CD4-positive, alpha-beta T cell treated with Interleukin-6 for 4 hours (primary cell): ENCODE measurements at regions not wholly inside any gene's neighbourhood (a gene's known extent, or its start where the extent isn't known, plus 50 kb on each side); places are given as distances from the start of the nearest gene placed in this dataset.

Source experiments
- DNase-seq: peaks from one replicate; pipeline ENCODE4 v3.0.0-alpha.2; 2020; ENCODE audit warnings: mixed read lengths

- DNase-seq: no peak
Observed at GRCh38 chr15:81569286-81570080, 195.5 kb upstream of the TMC3 start.

- DNase-seq: no peak
Observed at GRCh38 chr15:81567924-81568323, 193.9 kb upstream of the TMC3 start.

- DNase-seq: no peak
Observed at GRCh38 chr15:81562986-81563385, 189.0 kb upstream of the TMC3 start.

DNA sequence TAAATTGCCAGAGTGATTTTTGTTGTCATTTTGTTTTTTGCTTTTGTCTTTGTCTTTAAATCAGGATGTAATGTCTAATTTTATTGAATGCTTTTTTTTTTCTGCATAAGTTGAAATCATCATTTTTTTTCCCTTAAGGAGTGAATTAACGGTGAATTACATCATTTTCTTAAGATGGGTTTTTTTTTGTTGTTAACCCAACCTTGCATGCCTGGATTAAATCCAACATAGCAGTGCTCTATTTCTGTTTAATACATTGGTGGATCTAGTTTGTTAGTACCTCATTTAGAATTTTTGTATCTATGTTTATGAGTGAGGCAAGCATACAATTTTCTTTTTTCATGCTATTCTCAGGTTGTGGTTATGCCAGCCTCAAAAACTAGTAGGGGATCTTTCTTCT is 186.4 kb upstream of the TMC3 start:
- no peak for DNase-seq

DNA sequence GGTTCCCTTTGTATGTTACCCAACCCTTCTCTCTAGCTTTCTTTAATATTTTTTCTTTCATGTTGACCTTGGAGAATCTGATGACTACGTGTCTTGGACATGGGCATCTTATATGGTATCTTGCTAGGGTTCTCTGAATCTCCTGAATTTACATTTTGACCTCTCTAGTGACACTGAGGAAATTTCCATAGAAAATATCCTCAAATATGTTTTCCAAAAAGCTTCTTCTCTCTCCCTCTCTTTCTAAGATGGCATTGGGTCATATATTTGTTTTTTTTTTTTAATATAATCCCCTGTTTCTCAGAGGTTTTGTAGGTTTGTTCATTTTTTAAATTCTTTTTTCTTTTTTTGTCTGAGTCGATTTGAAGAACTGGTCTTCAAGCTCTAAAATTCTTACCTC is 184.0 kb upstream of the TMC3 start:
- DNase-seq: no peak

GRCh38 chr15:81555346-81555745 is 181.3 kb upstream of the TMC3 start:
- no peak for DNase-seq

DNA sequence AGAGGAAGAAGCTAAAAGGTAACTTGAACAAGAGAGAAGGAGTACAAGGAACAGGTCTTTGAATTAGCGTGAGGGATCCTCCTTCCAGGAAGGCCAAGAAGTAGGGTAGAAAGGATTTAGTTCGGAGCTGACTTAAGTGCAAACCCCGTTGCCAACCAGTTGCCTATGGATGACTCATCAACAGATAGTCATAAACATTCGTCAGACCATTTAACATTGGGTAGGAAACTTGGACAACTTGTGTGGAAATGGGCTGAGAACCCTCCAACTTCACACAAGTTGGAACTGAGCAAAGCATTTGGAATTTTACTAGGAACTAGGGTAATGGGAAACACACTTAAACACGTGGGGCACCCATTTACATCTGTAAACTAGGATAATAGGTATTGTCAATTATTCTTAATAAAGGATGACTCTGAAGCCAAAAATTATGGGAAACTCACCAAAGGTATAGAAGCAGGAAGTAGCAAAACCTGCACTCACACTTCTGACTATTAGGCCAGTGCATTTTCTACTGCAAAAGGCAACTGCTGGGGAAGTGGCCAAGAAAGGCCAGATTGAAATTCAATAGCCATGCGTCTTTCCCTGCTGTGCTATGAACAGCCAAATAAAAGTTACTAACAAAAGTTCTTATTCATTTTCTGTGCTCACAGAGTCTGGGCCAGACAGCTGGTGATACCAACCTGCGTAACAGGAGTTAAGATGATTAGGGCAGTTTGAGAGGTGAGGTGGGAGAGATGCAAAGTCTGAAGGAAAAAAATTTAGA is 174.5 kb upstream of the TMC3 start:
- no peak for DNase-seq

GRCh38 chr15:81547521-81548132 is 173.6 kb upstream of the TMC3 start:
- no peak for DNase-seq

- no peak for DNase-seq
Observed at GRCh38 chr15:81544385-81544784, 170.4 kb upstream of the TMC3 start.

GRCh38 chr15:81540909-81541308 is 166.9 kb upstream of the TMC3 start:
- no peak for DNase-seq

GRCh38 chr15:81536356-81536755 is 162.3 kb upstream of the TMC3 start:
- no peak for DNase-seq

DNA sequence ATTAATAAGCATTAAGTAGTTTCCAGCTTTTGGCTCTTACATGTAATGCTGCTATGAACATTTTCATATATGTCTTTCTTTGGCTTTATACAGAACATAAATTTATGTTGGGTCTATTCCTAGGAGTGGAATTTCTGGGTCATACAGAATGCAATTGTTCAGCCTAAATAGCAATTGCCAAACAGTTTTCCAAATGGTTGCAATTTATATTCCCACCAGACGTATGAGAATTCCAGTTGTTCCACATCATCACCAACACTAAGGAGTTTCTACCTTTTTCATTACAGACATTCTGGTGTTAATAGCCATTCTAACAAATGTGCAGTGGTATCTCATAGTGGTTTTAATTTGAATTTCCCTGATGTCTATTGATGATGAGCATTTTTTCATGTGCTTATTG is 160.1 kb upstream of the TMC3 start:
- DNase-seq: no peak

DNA sequence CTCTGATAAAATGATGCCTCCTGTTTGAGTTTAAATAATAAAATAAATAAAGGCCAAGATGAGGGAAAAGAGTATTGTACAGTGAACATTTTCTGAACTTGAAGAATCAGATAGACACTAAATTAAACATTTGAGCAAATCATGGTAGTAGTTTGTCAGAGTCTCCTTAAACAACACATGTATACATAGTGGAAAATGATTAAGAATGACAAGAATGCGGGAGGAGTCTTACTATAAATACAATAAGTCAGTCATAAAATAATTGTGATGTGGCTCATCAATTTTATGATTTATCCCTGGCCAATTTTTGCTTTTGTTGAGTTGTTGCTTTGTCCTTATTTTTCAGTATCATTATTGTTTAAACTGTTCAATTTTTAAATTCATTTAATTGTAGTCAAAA is 158.0 kb upstream of the TMC3 start:
- DNase-seq: no peak

- DNase-seq: no peak
Observed at GRCh38 chr15:81531109-81531592, 157.1 kb upstream of the TMC3 start.

GRCh38 chr15:81530271-81530691 is 156.3 kb upstream of the TMC3 start:
- DNase-seq: no peak

DNA sequence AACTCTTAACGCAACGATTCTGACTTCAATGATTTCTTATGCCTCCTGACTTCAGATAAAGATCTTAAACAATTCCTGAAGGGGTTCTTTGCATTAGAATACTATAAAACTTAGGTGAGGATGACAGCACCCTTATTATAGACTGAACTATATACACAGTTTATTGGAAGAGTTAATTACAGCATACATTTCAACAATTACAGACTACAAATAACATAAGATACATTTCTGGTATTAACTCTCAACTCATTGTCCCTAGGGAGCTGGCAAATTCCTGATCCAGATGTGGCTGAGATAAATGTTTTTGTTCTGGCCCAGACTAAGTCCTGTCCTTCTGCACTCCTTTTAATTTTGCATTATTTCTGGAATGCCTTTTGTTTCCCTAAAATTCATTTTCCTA is 155.5 kb upstream of the TMC3 start:
- DNase-seq: no peak

GRCh38 chr15:81526029-81526428 is 152.0 kb upstream of the TMC3 start:
- DNase-seq: no peak

DNA sequence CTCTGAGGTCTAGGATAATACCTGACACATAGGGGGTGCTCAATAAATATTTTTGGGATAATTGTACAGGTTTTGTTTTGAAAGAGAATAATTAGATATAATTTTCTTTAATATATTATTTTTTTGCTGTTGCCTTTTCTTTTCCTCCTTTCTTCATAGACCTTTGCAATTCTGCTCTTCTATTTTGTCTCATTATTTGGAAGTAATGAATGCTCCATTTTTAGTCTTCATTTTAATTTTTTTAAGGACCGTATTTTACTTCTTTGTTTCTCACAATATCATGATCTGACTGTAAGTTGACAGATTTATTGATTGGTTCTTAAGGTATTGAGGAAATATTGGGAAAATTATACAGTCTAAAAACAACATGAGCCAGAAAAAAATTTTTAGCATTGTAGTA is 150.5 kb upstream of the TMC3 start:
- no peak for DNase-seq

- DNase-seq: no peak
Observed at GRCh38 chr15:81523867-81524266, 149.9 kb upstream of the TMC3 start.

GRCh38 chr15:81520480-81520879 is 146.5 kb upstream of the TMC3 start:
- no peak for DNase-seq

- DNase-seq: no peak
Observed at GRCh38 chr15:81516461-81516860, 142.4 kb upstream of the TMC3 start.

DNA sequence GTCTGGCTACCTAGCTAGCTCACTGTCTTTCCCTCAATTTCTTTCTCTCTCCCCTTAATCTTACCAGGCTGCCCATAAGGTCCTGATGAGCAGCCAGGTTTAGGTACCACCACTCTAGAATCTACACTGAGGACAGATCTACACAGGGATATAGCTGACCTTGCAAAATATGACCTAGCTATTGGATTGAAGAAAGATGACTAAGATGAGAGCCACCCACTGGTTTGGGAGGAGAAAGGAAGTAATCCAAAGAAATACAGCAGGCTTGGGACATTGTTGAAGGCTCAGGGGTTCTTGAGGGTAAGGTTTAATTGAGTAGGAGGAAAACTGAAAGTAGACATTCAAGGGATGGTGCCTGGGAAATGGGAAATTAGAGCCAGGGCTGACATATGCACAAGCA is 142.0 kb upstream of the TMC3 start:
- no peak for DNase-seq

DNA sequence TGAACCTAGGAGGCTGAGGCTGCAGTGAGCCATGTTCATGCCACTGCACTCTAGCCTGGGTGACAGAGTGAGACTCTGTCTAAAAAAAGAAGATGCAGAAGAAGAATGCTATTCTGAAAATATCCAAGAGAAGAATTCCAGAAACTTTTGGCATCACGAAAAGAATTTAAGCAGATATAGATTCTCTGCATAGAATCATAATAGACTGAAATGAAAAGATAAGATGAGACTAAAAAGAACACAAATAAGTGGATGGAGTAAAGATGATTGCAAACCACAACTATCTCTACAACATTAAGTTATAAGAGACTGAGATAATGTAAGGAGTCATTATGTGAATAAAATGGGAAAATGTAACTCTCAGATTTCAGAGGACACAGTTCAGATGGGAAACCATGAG is 140.7 kb upstream of the TMC3 start:
- DNase-seq: no peak

DNA sequence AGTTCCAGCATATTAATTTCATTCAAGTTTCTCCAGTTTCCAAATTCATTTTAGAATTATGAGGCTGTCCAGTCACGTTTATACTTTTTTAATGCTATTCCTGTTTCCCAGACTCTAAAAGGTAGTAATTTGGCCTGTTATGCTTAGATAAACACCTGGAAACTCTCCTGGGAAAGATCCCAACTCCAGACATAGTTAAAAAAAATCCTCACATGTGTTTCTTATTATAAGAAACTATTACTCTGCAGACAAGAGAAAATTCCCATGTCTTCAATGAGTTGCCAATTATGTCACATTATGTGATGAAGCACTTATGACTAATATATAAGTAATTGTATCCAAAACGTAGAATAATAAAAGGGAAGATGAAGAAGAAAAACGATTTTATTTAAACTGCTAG is 137.1 kb upstream of the TMC3 start:
- DNase-seq: no peak
